Endodermal cell (in vitro differentiated cells): ENCODE measurements at regions not wholly inside any gene's neighbourhood (a gene's known extent, or its start where the extent isn't known, plus 50 kb on each side); places are given as distances from the start of the nearest gene placed in this dataset.

Experiments
- DNase-seq: peaks from one replicate; pipeline ENCODE4 v3.0.0-alpha.2; 2017
- H3K27ac ChIP-seq: 2 replicates; pipeline ENCODE4 v1.5.1; 2013; ENCODE audit warnings: mild to moderate bottlenecking, low read depth, low read length, moderate library complexity
- H3K27me3 ChIP-seq: 2 replicates; pipeline ENCODE4 v1.6.1; 2013; ENCODE audit warnings: mild to moderate bottlenecking, low read length, moderate library complexity; ENCODE audit not compliant: insufficient read depth, control insufficient read depth, poor library complexity, severe bottlenecking
- H3K36me3 ChIP-seq: 2 replicates; pipeline ENCODE4 v1.7.0; 2013; ENCODE audit warnings: mild to moderate bottlenecking, low read length, moderate library complexity; ENCODE audit not compliant: control insufficient read depth, insufficient read depth
- H3K4me1 ChIP-seq: one replicate; pipeline ENCODE4 v1.7.0; 2013; ENCODE audit warnings: low read length; ENCODE audit not compliant: control insufficient read depth, insufficient read depth
- H3K4me3 ChIP-seq: 2 replicates; pipeline ENCODE4 v1.5.1; 2013; ENCODE audit warnings: mild to moderate bottlenecking, low read length, moderate library complexity
- H3K9ac ChIP-seq: 2 replicates; pipeline ENCODE4 v1.6.1; 2013; ENCODE audit warnings: mild to moderate bottlenecking, low read length, moderate library complexity; ENCODE audit not compliant: poor library complexity, severe bottlenecking; ENCODE audit errors: extremely low read depth
- H3K9me3 ChIP-seq: 2 replicates; pipeline ENCODE4 v1.6.1; 2013; ENCODE audit warnings: mild to moderate bottlenecking, low read length, moderate library complexity; ENCODE audit not compliant: control insufficient read depth
- H3K27ac Mint-ChIP-seq: 2 replicates; pipeline ENCODE4 v1.8.0; 2020; ENCODE audit warnings: mixed read lengths
- H3K27me3 Mint-ChIP-seq: 2 replicates; pipeline ENCODE4 v1.8.0; 2021; ENCODE audit warnings: mild to moderate bottlenecking, mixed read lengths; ENCODE audit not compliant: insufficient read depth
- H3K36me3 Mint-ChIP-seq: 2 replicates; pipeline ENCODE4 v1.8.0; 2020; ENCODE audit warnings: low read depth, mixed read lengths
- H3K4me1 Mint-ChIP-seq: 2 replicates; pipeline ENCODE4 v1.8.0; 2020; ENCODE audit warnings: mixed read lengths
- H3K4me3 Mint-ChIP-seq: 2 replicates; pipeline ENCODE4 v1.8.0; 2020; ENCODE audit warnings: mild to moderate bottlenecking, moderate library complexity, mixed read lengths
- H3K9me3 Mint-ChIP-seq: 2 replicates; pipeline ENCODE4 v1.8.0; 2020; ENCODE audit warnings: mild to moderate bottlenecking, mixed read lengths
- WGBS, 2 experiments: methylation state at CpG; one replicate each; pipeline versions ENCODE4 v1.1.5 to v1.1.7; 2013; ENCODE audit warnings: missing lambda C conversion rate in 2 of 2, mixed read lengths in 1 of 2; ENCODE audit not compliant: insufficient coverage in 1 of 2, insufficient read length in 1 of 2; 5-methylcytosine and 5-hydroxymethylcytosine counted together
- TF ChIP-seq, protein P1 (sequence below): fragments of 200-600 bp; sonication (generic); conservative IDR thresholded peaks from 2 replicates; pipeline ENCODE4 v1.5.0; 2021; ENCODE audit warnings: antibody characterized with exemption, mild to moderate bottlenecking

DNA sequence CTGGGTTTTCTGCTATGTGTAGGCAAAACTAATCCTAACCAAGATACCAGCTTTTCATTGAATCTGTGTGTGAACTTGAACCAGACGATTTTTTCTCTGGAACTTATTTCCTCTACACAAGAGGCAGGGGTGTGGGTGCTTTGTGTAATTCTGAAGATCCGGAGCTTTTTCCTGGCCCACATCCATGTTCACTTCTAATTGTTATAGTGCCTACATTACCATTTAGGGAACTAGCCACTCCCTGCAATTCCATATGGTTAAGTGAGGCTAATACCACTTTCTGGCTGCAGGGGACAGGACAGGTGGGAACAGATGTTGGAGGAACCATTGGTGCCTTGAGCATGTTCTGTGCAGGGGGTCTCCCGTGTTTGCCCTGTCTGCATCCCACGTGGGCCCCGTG is 83.4 kb upstream of the FMN2 start:
- WGBS, 2 experiments: 90 to 100% methylated on average over 2 to 5 of the region's 5 CpGs

DNA sequence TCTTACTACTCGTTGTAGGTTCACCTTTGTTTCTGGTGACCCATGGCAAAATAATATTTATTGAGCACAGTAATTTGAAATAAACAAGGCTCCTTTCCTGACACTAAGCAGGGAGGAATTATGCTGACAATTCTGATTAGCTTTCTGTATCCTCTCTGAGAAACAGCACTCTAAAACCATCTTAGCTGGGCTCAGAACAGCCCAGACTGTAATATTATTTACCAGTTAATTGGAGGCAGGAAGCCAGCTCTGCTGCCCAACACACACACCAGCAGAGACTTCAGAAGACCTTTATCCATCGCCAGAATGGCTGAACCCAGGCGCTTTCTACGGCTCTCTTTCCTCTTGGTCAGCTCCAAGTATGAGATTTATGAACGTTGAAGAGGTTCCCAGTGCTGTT is 77.6 kb upstream of the FMN2 start:
- Mint-ChIP-seq H3K9me3 (peaks cover 19% of the 10 kb centered on the region), H3K4me1 (no peaks in the 10 kb centered on the region), H3K4me3 (no peak overlapping the region), H3K27me3 (no peaks in the 10 kb centered on the region), H3K36me3 (no peaks in the 10 kb centered on the region), H3K27ac (no peak overlapping the region)
- H3K4me3 ChIP-seq: no peak overlapping the region
- H3K27me3 ChIP-seq: no peaks in the 10 kb centered on the region
- H3K9me3 ChIP-seq: peaks cover 33% of the 10 kb centered on the region
- 92 to 95% methylated on average over 4 to 5 of the region's 5 CpGs for WGBS, 2 experiments
- no peaks in the 10 kb centered on the region for H3K36me3 ChIP-seq
- H3K27ac ChIP-seq: no peak overlapping the region
- no peak overlapping the region for H3K9ac ChIP-seq
- TF ChIP-seq, protein P1, sequence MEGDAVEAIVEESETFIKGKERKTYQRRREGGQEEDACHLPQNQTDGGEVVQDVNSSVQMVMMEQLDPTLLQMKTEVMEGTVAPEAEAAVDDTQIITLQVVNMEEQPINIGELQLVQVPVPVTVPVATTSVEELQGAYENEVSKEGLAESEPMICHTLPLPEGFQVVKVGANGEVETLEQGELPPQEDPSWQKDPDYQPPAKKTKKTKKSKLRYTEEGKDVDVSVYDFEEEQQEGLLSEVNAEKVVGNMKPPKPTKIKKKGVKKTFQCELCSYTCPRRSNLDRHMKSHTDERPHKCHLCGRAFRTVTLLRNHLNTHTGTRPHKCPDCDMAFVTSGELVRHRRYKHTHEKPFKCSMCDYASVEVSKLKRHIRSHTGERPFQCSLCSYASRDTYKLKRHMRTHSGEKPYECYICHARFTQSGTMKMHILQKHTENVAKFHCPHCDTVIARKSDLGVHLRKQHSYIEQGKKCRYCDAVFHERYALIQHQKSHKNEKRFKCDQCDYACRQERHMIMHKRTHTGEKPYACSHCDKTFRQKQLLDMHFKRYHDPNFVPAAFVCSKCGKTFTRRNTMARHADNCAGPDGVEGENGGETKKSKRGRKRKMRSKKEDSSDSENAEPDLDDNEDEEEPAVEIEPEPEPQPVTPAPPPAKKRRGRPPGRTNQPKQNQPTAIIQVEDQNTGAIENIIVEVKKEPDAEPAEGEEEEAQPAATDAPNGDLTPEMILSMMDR: no peak
- H3K4me1 ChIP-seq: no peaks in the 10 kb centered on the region
- no peak for DNase-seq

More for the DNA sequence above, 83.4 kb upstream of the FMN2 start:
- no peaks in the 10 kb centered on the region for H3K27me3 ChIP-seq
- TF ChIP-seq, protein P1: no peak
- H3K9me3 Mint-ChIP-seq: peaks cover 5% of the 10 kb centered on the region
- H3K4me1 Mint-ChIP-seq: no peaks in the 10 kb centered on the region
- H3K36me3 Mint-ChIP-seq: no peaks in the 10 kb centered on the region
- no peak overlapping the region for H3K9ac ChIP-seq
- H3K4me3 Mint-ChIP-seq: no peak overlapping the region
- H3K9me3 ChIP-seq: peaks cover 13% of the 10 kb centered on the region
- no peak overlapping the region for H3K4me3 ChIP-seq
- H3K27me3 Mint-ChIP-seq: peaks cover 3% of the 10 kb centered on the region
- no peak overlapping the region for H3K27ac ChIP-seq
- no peaks in the 10 kb centered on the region for H3K4me1 ChIP-seq
- no peak overlapping the region for H3K27ac Mint-ChIP-seq
- H3K36me3 ChIP-seq: no peaks in the 10 kb centered on the region
- DNase-seq: no peak

DNA sequence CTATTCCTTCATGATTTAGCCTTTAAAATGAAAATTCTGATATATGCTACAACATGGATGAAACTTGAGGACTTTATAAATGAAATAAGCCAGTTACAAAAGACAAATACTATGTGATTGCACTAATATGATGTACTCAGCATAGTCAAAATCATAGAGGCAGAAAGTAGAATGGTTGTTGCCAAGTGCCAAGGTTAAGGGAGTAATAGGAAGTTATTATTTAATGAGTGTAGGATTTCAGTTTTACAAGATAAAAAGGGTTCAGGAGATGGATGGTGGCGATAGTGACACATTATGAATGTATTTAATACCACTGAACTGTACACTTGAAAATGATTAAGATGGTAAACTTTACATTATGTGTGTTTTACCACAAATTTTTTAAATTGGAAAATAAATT is 73.1 kb upstream of the FMN2 start:
- WGBS, 2 experiments: 90% methylated on average over 1 of the region's 1 CpG; no CpG with 5 or more reads in 1 of the 2 experiments
- Mint-ChIP-seq H3K4me3 (no peak overlapping the region), H3K36me3 (no peaks in the 10 kb centered on the region), H3K27me3 (no peaks in the 10 kb centered on the region), H3K4me1 (no peaks in the 10 kb centered on the region), H3K9me3 (peaks cover 25% of the 10 kb centered on the region), H3K27ac (no peak overlapping the region)
- H3K27ac ChIP-seq: no peak overlapping the region
- no peak overlapping the region for H3K9ac ChIP-seq
- no peaks in the 10 kb centered on the region for H3K36me3 ChIP-seq
- no peak for DNase-seq
- TF ChIP-seq, protein P1: no peak
- H3K27me3 ChIP-seq: no peaks in the 10 kb centered on the region
- no peak overlapping the region for H3K4me3 ChIP-seq
- H3K9me3 ChIP-seq: peaks cover 25% of the 10 kb centered on the region
- H3K4me1 ChIP-seq: no peaks in the 10 kb centered on the region
